GM12865 (cell line): ENCODE measurements at regions not wholly inside any gene's neighbourhood (a gene's known extent, or its start where the extent isn't known, plus 50 kb on each side); places are given as distances from the start of the nearest gene placed in this dataset.
"Not testable (repeated sequence)": the region's sequence is repeated elsewhere in the genome, so short reads cannot be mapped to it uniquely, and the experiment has no call there.

Experiments
- DNase-seq: peaks from one replicate; pipeline ENCODE4 v3.0.0; 2010; ENCODE audit warnings: low read depth
- H3K4me3 ChIP-seq: 2 replicates; pipeline ENCODE4 v1.5.1; 2011; ENCODE audit warnings: mild to moderate bottlenecking, low read depth, low read length, control low read depth
- TF ChIP-seq, protein P1 (sequence below): IDR thresholded peaks from 2 replicates; pipeline ENCODE4 v1.5.1; 2011; ENCODE audit warnings: low read length, control low read depth, low read depth, inconsistent platforms; ENCODE audit not compliant: insufficient read depth; ENCODE audit errors: missing control alignments

GRCh38 chr17:31677681-31678080 lies 181.4 kb downstream of the COPRS start:
- TF ChIP-seq, protein P1, sequence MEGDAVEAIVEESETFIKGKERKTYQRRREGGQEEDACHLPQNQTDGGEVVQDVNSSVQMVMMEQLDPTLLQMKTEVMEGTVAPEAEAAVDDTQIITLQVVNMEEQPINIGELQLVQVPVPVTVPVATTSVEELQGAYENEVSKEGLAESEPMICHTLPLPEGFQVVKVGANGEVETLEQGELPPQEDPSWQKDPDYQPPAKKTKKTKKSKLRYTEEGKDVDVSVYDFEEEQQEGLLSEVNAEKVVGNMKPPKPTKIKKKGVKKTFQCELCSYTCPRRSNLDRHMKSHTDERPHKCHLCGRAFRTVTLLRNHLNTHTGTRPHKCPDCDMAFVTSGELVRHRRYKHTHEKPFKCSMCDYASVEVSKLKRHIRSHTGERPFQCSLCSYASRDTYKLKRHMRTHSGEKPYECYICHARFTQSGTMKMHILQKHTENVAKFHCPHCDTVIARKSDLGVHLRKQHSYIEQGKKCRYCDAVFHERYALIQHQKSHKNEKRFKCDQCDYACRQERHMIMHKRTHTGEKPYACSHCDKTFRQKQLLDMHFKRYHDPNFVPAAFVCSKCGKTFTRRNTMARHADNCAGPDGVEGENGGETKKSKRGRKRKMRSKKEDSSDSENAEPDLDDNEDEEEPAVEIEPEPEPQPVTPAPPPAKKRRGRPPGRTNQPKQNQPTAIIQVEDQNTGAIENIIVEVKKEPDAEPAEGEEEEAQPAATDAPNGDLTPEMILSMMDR: no peak
- no peak for DNase-seq
- no peak overlapping the region for H3K4me3 ChIP-seq

DNA sequence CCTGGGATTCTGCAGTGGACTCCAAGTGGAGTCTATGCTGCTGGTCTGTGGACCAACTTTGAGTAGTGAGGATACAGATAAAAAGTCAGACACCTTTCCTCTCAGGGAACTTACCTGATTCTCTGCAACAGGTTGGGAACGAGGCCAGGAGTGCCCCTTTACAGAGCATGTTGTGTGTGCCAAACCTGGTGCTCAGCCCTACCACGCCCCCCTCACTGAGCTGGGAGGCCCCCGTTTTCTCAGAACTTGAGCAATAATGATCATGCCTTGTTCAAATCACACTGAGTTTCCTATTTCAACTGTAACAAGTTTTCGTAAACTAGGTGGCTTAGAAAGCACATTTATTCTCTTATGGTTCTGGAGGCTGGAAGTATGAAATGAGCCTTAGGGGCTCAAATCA lies 182.0 kb downstream of the COPRS start:
- no peak for DNase-seq
- TF ChIP-seq, protein P1: no peak
- H3K4me3 ChIP-seq: no peak overlapping the region

GRCh38 chr17:31675392-31675791 lies 183.7 kb downstream of the COPRS start:
- DNase-seq, H3K4me3 ChIP-seq: not testable (repeated sequence)

DNA sequence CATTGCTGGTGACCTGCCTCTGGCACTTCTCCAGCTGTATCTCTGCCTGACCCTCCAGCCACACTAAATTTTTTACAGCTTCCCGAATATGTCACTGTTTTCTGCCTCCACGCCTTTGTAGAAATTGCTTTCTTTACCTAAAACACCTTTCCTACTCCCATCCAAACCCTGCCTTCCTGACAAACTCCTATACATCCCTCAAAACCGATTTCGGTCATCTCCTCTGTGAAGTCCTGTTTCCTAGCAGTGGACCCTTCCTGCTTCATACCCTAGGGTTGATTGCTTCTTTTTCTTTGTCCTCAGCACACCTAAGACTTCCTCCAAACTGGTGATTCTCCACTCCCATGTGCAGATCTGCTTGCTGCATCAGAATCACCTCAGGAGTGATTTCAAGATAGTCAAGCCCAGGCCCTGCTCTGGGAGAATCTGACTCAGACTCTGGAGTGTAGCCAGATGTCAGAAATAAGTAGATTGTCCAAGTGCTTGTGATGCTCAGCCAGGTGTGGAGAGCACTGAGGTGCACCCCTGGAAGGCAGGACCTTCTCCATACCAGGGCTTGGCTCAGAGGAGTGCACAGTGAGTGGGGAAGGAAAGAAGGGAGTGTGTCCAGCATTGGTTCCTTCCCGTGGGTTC lies 184.2 kb downstream of the COPRS start:
- TF ChIP-seq, protein P1: no peak
- H3K4me3 ChIP-seq: no peak overlapping the region
- no peak for DNase-seq

- no peak overlapping the region for H3K4me3 ChIP-seq
- TF ChIP-seq, protein P1: no peak
- DNase-seq: no peak
These were observed 184.7 kb downstream of the COPRS start for GRCh38 chr17:31674305-31674704.

DNA sequence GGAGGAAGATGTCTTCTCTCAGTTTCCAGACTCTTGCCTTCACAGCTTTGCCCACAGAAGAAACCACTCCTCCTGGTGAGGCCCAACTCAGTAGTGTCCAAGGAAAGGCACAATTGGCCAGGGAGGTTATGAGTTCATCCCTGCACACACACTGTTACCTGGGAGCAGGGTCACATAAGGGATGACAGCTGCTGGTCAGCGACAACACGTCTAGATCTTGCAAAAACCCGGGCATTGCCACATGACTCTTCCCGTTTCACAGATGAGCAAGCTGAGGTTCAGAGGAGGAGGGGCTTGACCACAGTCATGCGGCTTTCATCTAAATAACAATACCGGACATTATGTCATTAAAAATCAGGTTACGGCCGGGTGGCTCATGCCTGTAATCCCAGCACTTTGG lies 186.0 kb downstream of the COPRS start:
- TF ChIP-seq, protein P1: no peak
- no peak for DNase-seq
- H3K4me3 ChIP-seq: no peak overlapping the region

GRCh38 chr17:31672161-31672819 lies 186.8 kb downstream of the COPRS start:
- H3K4me3 ChIP-seq: no peak overlapping the region
- DNase-seq: no peak
- TF ChIP-seq, protein P1: no peak
